ENCODE measurements at regions not wholly inside any gene's neighbourhood (a gene's known extent, or its start where the extent isn't known, plus 50 kb on each side); places are given as distances from the start of the nearest gene placed in this dataset.

GRCh38 chr12:25412735-25413134 lies 140.3 kb downstream of the LMNTD1 start (continued):
- TF ChIP-seq, protein P1, sequence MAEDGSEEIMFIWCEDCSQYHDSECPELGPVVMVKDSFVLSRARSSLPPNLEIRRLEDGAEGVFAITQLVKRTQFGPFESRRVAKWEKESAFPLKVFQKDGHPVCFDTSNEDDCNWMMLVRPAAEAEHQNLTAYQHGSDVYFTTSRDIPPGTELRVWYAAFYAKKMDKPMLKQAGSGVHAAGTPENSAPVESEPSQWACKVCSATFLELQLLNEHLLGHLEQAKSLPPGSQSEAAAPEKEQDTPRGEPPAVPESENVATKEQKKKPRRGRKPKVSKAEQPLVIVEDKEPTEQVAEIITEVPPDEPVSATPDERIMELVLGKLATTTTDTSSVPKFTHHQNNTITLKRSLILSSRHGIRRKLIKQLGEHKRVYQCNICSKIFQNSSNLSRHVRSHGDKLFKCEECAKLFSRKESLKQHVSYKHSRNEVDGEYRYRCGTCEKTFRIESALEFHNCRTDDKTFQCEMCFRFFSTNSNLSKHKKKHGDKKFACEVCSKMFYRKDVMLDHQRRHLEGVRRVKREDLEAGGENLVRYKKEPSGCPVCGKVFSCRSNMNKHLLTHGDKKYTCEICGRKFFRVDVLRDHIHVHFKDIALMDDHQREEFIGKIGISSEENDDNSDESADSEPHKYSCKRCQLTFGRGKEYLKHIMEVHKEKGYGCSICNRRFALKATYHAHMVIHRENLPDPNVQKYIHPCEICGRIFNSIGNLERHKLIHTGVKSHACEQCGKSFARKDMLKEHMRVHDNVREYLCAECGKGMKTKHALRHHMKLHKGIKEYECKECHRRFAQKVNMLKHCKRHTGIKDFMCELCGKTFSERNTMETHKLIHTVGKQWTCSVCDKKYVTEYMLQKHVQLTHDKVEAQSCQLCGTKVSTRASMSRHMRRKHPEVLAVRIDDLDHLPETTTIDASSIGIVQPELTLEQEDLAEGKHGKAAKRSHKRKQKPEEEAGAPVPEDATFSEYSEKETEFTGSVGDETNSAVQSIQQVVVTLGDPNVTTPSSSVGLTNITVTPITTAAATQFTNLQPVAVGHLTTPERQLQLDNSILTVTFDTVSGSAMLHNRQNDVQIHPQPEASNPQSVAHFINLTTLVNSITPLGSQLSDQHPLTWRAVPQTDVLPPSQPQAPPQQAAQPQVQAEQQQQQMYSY (CRISPR knock-in tag; IDR thresholded peaks at IDR 0.05): no peak
- TF ChIP-seq NR2F1 (conservative IDR thresholded peaks at IDR 0.05): no peak
- TF ChIP-seq KDM1A (IDR thresholded peaks at IDR 0.05; ENCODE audit: borderline replicate concordance): no peak
- TF ChIP-seq ATF3 (IDR thresholded peaks at IDR 0.05; ENCODE audit: borderline replicate concordance, extremely low read depth, low read depth, low read length): no peak
- no peak for TF ChIP-seq ZNF24 (IDR thresholded peaks at IDR 0.05)
- no peak for TF ChIP-seq FOS (IDR thresholded peaks at IDR 0.05; ENCODE audit: borderline replicate concordance, extremely low read depth, insufficient read length)
- TF ChIP-seq RB1 (IDR thresholded peaks at IDR 0.05; ENCODE audit: borderline replicate concordance): no peak
- no peak for TF ChIP-seq HDAC6 (IDR thresholded peaks at IDR 0.05; ENCODE audit: unreplicated experiment)
- TF ChIP-seq SRF (IDR thresholded peaks at IDR 0.05; ENCODE audit: low read depth in 2 of 2, low read length in 2 of 2): no peak

DNA sequence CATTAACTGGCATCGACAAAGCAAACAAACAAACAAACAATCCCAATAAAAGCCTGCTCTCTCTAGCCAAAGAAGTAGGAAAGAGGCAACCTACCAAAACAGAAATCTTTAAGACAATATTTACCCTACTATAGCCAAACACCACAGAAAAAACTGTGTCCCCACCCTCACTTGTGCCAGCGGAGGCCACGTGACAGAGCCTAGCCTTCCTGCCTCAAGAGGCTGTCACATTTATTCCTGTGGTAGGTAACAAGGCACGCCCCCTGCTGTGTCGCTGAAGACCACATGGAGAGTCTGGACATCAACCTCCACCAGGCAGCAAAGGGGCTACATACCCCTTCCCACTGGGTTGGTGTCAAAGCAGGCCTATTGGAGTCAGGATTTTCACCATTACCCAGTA lies 148.1 kb downstream of the LMNTD1 start:
- 36% methylated on average over 5 of the region's 5 CpGs for WGBS (ENCODE audit: insufficient coverage, insufficient replicate concordance, low lambda C conversion rate, missing lambda C conversion rate)
- ChIA-PET CTCF (interaction anchor here (1.0 kb wide), 1 partner anchor 191 kb away, joined by 3 read pairs; no protein-coding TSS in a partner anchor), RAD21 (ENCODE audit: unreplicated experiment) (no interaction called here), SMC1A (ENCODE audit: uncharacterized antibody, unreplicated experiment) (interaction anchor here (0.7 to 1.1 kb wide), 2 partner anchors 17 to 198 kb away, joined by 3 to 4 read pairs; no protein-coding TSS in a partner anchor), POLR2A (no interaction called here)
- H3K36me3 ChIP-seq (ENCODE audit: control insufficient read depth in 2 of 2, insufficient read depth in 2 of 2, low read length in 1 of 2): no peaks in the 10 kb centered on the region
- H3K79me2 ChIP-seq (ENCODE audit: control insufficient read depth, insufficient read depth, low read length): no peaks in the 10 kb centered on the region
- no TSS peak for BruUV-seq (replicated peaks)
- ATAC-seq (no peak), DNase-seq (ENCODE audit: low read depth, low spot score) (no peak), FAIRE-seq (no peak)
- intact Hi-C loops (cut with micrococcal nuclease; ENCODE audit: unreplicated experiment): no loop called here
- H2AFZ ChIP-seq (ENCODE audit: control insufficient read depth, low read depth, low read length): no peak overlapping the region
- no peak for TF ChIP-seq YBX1 (IDR thresholded peaks at IDR 0.05)
- TF ChIP-seq BCLAF1 (IDR thresholded peaks at IDR 0.05): no peak
- no peak for TF ChIP-seq JUND (IDR thresholded peaks at IDR 0.05; ENCODE audit: low read depth, low read length)
- no peak for TF ChIP-seq RUNX3 (IDR thresholded peaks at IDR 0.05; ENCODE audit: low read length)
- no peak for TF ChIP-seq SREBF2 (IDR thresholded peaks at IDR 0.05; ENCODE audit: low read length)
- TF ChIP-seq CHD4 (IDR thresholded peaks at IDR 0.05): no peak
- no peak for TF ChIP-seq BACH1 (IDR thresholded peaks at IDR 0.05; ENCODE audit: borderline replicate concordance)
- H3K4me1 ChIP-seq (ENCODE audit: control insufficient read depth, insufficient read depth, low read length): no peaks in the 10 kb centered on the region
- no peak overlapping the region for H3K4me3 ChIP-seq
- no peaks in the 10 kb centered on the region for H4K20me1 ChIP-seq (ENCODE audit: control insufficient read depth, insufficient read depth)
- in situ Hi-C loops (cut with MboI): no loop called here
- no peaks in the 10 kb centered on the region; a peak in 1 of 4 replicates for H3K27me3 ChIP-seq (replicated peaks in 1 of 2; ENCODE audit: control insufficient read depth in 2 of 2, insufficient read depth in 2 of 2, low read length in 1 of 2)
- no peak overlapping the region for H3K27ac ChIP-seq (ENCODE audit: control insufficient read depth, insufficient read depth)
- no peaks in the 10 kb centered on the region; the same call in 1 of the 3 replicates for H3K9me3 ChIP-seq (replicated peaks; ENCODE audit: control insufficient read depth, insufficient read depth, low read length)
- H3K9ac ChIP-seq (ENCODE audit: control insufficient read depth, insufficient read depth, low read length): no peak overlapping the region
- H3K4me2 ChIP-seq (ENCODE audit: control insufficient read depth, insufficient read depth): no peak overlapping the region
